Tibial nerve (tissue), 4 donors: ENCODE measurements at regions not wholly inside any gene's neighbourhood (a gene's known extent, or its start where the extent isn't known, plus 50 kb on each side); places are given as distances from the start of the nearest gene placed in this dataset.

ENCODE experiments used
- CTCF ChIP-seq, 5 experiments: fragments of 200-600 bp in 3 of 5; fragments of 450-650 bp in 2 of 5; sonication (generic) in 3 of 5; IDR thresholded peaks; one replicate each; pipeline ENCODE4 v1.5.1; 2016 to 2019; ENCODE audit warnings: antibody characterized with exemption in 5 of 5, mild to moderate bottlenecking in 3 of 5, moderate library complexity in 2 of 5
- EP300 ChIP-seq, 2 donors: sonication (generic); formaldehyde crosslinking; IDR thresholded peaks; one replicate each; pipeline ENCODE4 v1.6.1; 2017; ENCODE audit warnings: antibody characterized with exemption in 2 of 2, mild to moderate bottlenecking in 1 of 2

GRCh38 chr2:181324912-181325311, 132.3 kb upstream of the ITGA4 start:
- TF ChIP-seq EP300 (IDR thresholded peaks at IDR 0.05) (no peak), CTCF (IDR thresholded peaks at IDR 0.05) (no peak)
